Lower leg skin (tissue), 3 donors: ENCODE measurements at regions not wholly inside any gene's neighbourhood (a gene's known extent, or its start where the extent isn't known, plus 50 kb on each side); places are given as distances from the start of the nearest gene placed in this dataset.

Source experiments
- POLR2A ChIP-seq, 2 donors: fragments of 450-650 bp; IDR thresholded peaks; one replicate each; pipeline ENCODE4 v1.6.1; 2016 to 2017; ENCODE audit warnings: antibody characterized with exemption in 2 of 2, mild to moderate bottlenecking in 1 of 2, moderate library complexity in 1 of 2
- TF ChIP-seq, protein P1 (sequence below), 3 donors: fragments of 450-650 bp; IDR thresholded peaks; one replicate each; pipeline ENCODE4 v1.5.1; 2016; ENCODE audit warnings: antibody characterized with exemption in 3 of 3, mild to moderate bottlenecking in 3 of 3, moderate library complexity in 2 of 3

DNA sequence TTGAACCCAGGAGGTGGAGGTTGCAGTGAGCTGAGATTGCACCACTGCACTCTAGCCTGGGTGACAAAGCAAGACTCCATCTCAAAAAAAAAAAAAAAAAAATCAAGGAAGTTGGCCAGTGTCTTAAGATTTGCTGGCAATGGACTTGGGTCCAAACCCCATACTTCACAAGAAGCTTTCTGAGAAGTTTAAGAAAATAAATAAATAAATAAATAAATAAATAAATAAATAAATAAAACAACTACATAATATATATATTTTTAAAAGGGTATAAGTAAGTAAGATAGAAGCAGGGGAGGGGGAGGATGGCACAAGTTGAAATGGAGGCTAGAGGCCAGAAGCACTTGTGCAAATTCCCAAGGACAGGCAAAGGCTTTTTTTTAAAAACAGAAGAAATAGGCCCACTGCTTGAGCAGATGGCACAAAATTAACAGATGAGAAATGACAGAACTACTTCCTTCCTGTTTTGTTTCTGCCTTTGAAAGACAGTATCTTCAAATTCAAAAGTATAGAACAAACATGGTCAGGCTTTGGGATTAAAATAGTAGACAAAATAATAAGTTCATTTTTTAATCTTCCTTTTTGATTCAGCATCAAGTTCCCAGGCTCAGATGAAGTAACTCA is 287.7 kb downstream of the ALDH8A1 start:
- TF ChIP-seq, protein P1, sequence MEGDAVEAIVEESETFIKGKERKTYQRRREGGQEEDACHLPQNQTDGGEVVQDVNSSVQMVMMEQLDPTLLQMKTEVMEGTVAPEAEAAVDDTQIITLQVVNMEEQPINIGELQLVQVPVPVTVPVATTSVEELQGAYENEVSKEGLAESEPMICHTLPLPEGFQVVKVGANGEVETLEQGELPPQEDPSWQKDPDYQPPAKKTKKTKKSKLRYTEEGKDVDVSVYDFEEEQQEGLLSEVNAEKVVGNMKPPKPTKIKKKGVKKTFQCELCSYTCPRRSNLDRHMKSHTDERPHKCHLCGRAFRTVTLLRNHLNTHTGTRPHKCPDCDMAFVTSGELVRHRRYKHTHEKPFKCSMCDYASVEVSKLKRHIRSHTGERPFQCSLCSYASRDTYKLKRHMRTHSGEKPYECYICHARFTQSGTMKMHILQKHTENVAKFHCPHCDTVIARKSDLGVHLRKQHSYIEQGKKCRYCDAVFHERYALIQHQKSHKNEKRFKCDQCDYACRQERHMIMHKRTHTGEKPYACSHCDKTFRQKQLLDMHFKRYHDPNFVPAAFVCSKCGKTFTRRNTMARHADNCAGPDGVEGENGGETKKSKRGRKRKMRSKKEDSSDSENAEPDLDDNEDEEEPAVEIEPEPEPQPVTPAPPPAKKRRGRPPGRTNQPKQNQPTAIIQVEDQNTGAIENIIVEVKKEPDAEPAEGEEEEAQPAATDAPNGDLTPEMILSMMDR (IDR thresholded peaks at IDR 0.05), result no peak
- TF ChIP-seq POLR2A (IDR thresholded peaks at IDR 0.05), result no peak
